ENCODE measurements at regions not wholly inside any gene's neighbourhood (a gene's known extent, or its start where the extent isn't known, plus 50 kb on each side); places are given as distances from the start of the nearest gene placed in this dataset.

DNA sequence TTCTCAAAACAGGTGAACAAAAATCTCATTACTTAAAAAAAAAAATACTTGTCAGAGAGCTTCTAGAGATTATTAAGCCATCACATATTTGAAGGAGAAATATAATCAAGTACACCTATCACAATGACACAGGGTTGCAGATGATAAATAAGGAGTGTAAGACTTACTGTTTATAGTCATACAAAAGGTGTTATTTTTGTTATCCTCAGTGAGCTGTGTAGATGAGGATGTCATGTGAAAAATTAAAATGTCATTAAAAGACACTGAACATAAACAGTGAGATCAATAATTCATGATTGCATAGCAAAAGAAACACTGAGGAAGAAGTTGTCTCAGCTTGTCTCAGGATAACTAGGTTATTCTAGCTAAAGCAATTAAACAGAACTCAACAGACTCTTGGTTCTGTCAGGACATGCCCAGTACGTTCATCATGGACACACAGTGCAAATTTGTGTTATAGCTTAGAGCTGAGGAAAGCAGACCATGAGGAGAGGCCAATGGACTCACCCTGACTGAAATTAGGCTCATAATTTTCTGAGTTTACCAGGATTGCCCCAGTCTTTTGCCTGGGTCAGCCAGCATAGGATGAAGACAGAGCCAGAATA lies 1162.6 kb upstream of the C9orf72 start:
- TF ChIP-seq CTCF (IDR thresholded peaks at IDR 0.05) (no peak), SIN3A (IDR thresholded peaks at IDR 0.05; ENCODE audit: borderline replicate concordance, insufficient read depth, low read depth, low read length) (no peak), REST (IDR thresholded peaks at IDR 0.05; ENCODE audit: insufficient read depth in 1 of 2, low read depth in 2 of 2, low read length in 1 of 2) (no peak), POLR2AphosphoS5 (IDR thresholded peaks at IDR 0.05; ENCODE audit: low read depth, low read length) (no peak)
